ENCODE measurements at regions not wholly inside any gene's neighbourhood (a gene's known extent, or its start where the extent isn't known, plus 50 kb on each side); places are given as distances from the start of the nearest gene placed in this dataset.

GRCh38 chr13:111868716-111869115, 198.2 kb upstream of the SOX1 start:
- H2AFZ ChIP-seq (ENCODE audit: insufficient read depth, low read depth, low read length, poor library complexity, severe bottlenecking), result no peak overlapping the region
- Mint-ChIP-seq H3K4me1 (no peaks in the 10 kb centered on the region), H3K9me3 (ENCODE audit: insufficient read depth) (peaks cover 3% of the 10 kb centered on the region), H3K27ac (no peak overlapping the region), H3K4me3 (no peak overlapping the region), H3K27me3 (no peaks in the 10 kb centered on the region)
- peaks cover 0 to 26% (median 0%) of the 10 kb centered on the region in 3 donors for H3K9me3 ChIP-seq (ENCODE audit: control extremely low read depth in 1 of 3, control insufficient read depth in 2 of 3, insufficient read depth in 1 of 3, low read length in 2 of 3)
- H3K4me2 ChIP-seq (replicated peaks; ENCODE audit: low read depth, low read length, poor library complexity, severe bottlenecking), result no peak overlapping the region
- H4K20me1 ChIP-seq (ENCODE audit: control insufficient read depth, insufficient read depth, low read length, poor library complexity, severe bottlenecking), result no peaks in the 10 kb centered on the region
- intact Hi-C loops (cut with micrococcal nuclease), result no loop called here
- TF ChIP-seq EZH2 (IDR thresholded peaks at IDR 0.05; ENCODE audit: borderline replicate concordance, insufficient read depth, low read depth, low read length, poor library complexity, severe bottlenecking), result no peak
- no peak for TF ChIP-seq CTCF (IDR thresholded peaks at IDR 0.05)
- POLR2A ChIA-PET, result no interaction called here
- no peak overlapping the region for H3K27ac ChIP-seq (ENCODE audit: low read length in 2 of 2)
- H3K79me2 ChIP-seq (ENCODE audit: control insufficient read depth, insufficient read depth, low read length), result no peaks in the 10 kb centered on the region
- H3K9ac ChIP-seq (ENCODE audit: low read length), result no peak overlapping the region
- no peaks in the 10 kb centered on the region for H3K27me3 ChIP-seq (replicated peaks in 1 of 4; ENCODE audit: control extremely low read depth in 1 of 4, control insufficient read depth in 3 of 4, insufficient read depth in 4 of 4, low read length in 3 of 4)
- CTCF ChIA-PET, result no interaction called here
- no peak overlapping the region for H3K4me3 ChIP-seq (ENCODE audit: control extremely low read depth in 1 of 5, extremely low read depth in 1 of 5, insufficient read depth in 1 of 5, low read depth in 2 of 5, low read length in 4 of 5)
- ATAC-seq (ENCODE audit: low read depth), result no peak
- 89% methylated on average over 3 of the region's 3 CpGs for WGBS (ENCODE audit: insufficient coverage)
- H3K36me3 ChIP-seq (replicated peaks in 1 of 2; ENCODE audit: control extremely low read depth in 1 of 2, control insufficient read depth in 1 of 2, extremely low read depth in 1 of 2, insufficient read depth in 2 of 2, low read length in 1 of 2), result no peaks in the 10 kb centered on the region
- no peak for DNase-seq
- H3K4me1 ChIP-seq (ENCODE audit: control insufficient read depth in 2 of 2, insufficient read depth in 2 of 2, low read length in 2 of 2), result no peaks in the 10 kb centered on the region

- H3K36me3 ChIP-seq (replicated peaks in 1 of 2; ENCODE audit: control extremely low read depth in 1 of 2, control insufficient read depth in 1 of 2, extremely low read depth in 1 of 2, insufficient read depth in 2 of 2, low read length in 1 of 2), result no peaks in the 10 kb centered on the region
- no peak overlapping the region for H3K27ac ChIP-seq (ENCODE audit: low read length in 2 of 2)
- H3K9me3 ChIP-seq (ENCODE audit: control extremely low read depth in 1 of 3, control insufficient read depth in 2 of 3, insufficient read depth in 1 of 3, low read length in 2 of 3), result peaks cover 0 to 29% (median 0%) of the 10 kb centered on the region in 3 donors
- no peaks in the 10 kb centered on the region for H4K20me1 ChIP-seq (ENCODE audit: control insufficient read depth, insufficient read depth, low read length, poor library complexity, severe bottlenecking)
- H3K4me3 Mint-ChIP-seq, result no peak overlapping the region
- WGBS (ENCODE audit: insufficient coverage), result 91% methylated on average over 11 of the region's 12 CpGs
- H3K9ac ChIP-seq (ENCODE audit: low read length), result no peak overlapping the region
- peaks cover 6% of the 10 kb centered on the region for H3K9me3 Mint-ChIP-seq (ENCODE audit: insufficient read depth)
- H3K4me1 Mint-ChIP-seq, result no peaks in the 10 kb centered on the region
- POLR2A ChIA-PET, result no interaction called here
- no peak overlapping the region for H3K4me3 ChIP-seq (ENCODE audit: control extremely low read depth in 1 of 5, extremely low read depth in 1 of 5, insufficient read depth in 1 of 5, low read depth in 2 of 5, low read length in 4 of 5)
- ATAC-seq (ENCODE audit: low read depth), result no peak
- H3K4me1 ChIP-seq (ENCODE audit: control insufficient read depth in 2 of 2, insufficient read depth in 2 of 2, low read length in 2 of 2), result no peaks in the 10 kb centered on the region
- CTCF ChIA-PET, result no interaction called here
- no peak overlapping the region for H3K27ac Mint-ChIP-seq
- no peak overlapping the region for H2AFZ ChIP-seq (ENCODE audit: insufficient read depth, low read depth, low read length, poor library complexity, severe bottlenecking)
- no peaks in the 10 kb centered on the region for H3K79me2 ChIP-seq (ENCODE audit: control insufficient read depth, insufficient read depth, low read length)
- no peak for DNase-seq
- TF ChIP-seq CTCF (IDR thresholded peaks at IDR 0.05) (no peak), EZH2 (IDR thresholded peaks at IDR 0.05; ENCODE audit: borderline replicate concordance, insufficient read depth, low read depth, low read length, poor library complexity, severe bottlenecking) (no peak)
- intact Hi-C loops (cut with micrococcal nuclease), result no loop called here
- no peaks in the 10 kb centered on the region for H3K27me3 Mint-ChIP-seq
- no peak overlapping the region for H3K4me2 ChIP-seq (replicated peaks; ENCODE audit: low read depth, low read length, poor library complexity, severe bottlenecking)
- H3K27me3 ChIP-seq (replicated peaks in 1 of 4; ENCODE audit: control extremely low read depth in 1 of 4, control insufficient read depth in 3 of 4, insufficient read depth in 4 of 4, low read length in 3 of 4), result no peaks in the 10 kb centered on the region
These were observed 194.3 kb upstream of the SOX1 start for GRCh38 chr13:111872475-111873150.

All from B cell (primary cell).